ENCODE measurements at regions not wholly inside any gene's neighbourhood (a gene's known extent, or its start where the extent isn't known, plus 50 kb on each side); places are given as distances from the start of the nearest gene placed in this dataset.

GRCh38 chr3:146313746-146314111, 62.8 kb upstream of the PLSCR4 start:
- intact Hi-C loops (cut with DNase I): no loop called here

GRCh38 chr3:146313031-146313745, 62.3 kb upstream of the PLSCR4 start:
- no peak for DNase-seq (ENCODE audit: low spot score)

More at GRCh38 chr3:146313746-146314111, 62.8 kb upstream of the PLSCR4 start:
- DNase-seq (ENCODE audit: low spot score): no peak

GRCh38 chr3:146308682-146309081, 57.8 kb upstream of the PLSCR4 start:
- DNase-seq (ENCODE audit: low spot score): no peak
- intact Hi-C loops (cut with DNase I): no loop called here

More at GRCh38 chr3:146313031-146313745, 62.3 kb upstream of the PLSCR4 start:
- intact Hi-C loops (cut with DNase I): no loop called here

DNA sequence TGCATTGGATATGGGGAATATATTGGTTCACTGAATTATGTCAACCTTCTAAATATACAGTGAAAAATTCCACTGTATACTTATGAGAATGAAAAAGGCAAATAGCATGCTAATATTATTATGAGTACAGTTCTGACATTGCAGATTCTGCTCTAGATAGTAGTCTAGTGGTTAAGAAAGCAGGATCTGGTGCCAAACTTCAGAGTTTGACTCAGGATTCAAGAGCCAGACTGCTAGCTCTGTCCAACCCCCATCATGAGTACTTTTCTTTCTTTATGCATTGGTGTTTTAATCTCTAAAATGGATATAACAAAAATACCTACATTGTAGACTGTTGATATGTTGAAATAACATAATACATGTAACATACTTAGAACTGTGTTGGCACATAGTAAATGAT, 57.3 kb upstream of the PLSCR4 start:
- intact Hi-C loops (cut with DNase I): no loop called here
- no peak for DNase-seq (ENCODE audit: low spot score)

- intact Hi-C loops (cut with DNase I): no loop called here
- DNase-seq (ENCODE audit: low spot score): no peak
Observed at GRCh38 chr3:146307456-146307725, 56.5 kb upstream of the PLSCR4 start.

- DNase-seq (ENCODE audit: low spot score): no peak
- intact Hi-C loops (cut with DNase I): no loop called here
Observed at GRCh38 chr3:146306656-146307455, 56.0 kb upstream of the PLSCR4 start.

DNA sequence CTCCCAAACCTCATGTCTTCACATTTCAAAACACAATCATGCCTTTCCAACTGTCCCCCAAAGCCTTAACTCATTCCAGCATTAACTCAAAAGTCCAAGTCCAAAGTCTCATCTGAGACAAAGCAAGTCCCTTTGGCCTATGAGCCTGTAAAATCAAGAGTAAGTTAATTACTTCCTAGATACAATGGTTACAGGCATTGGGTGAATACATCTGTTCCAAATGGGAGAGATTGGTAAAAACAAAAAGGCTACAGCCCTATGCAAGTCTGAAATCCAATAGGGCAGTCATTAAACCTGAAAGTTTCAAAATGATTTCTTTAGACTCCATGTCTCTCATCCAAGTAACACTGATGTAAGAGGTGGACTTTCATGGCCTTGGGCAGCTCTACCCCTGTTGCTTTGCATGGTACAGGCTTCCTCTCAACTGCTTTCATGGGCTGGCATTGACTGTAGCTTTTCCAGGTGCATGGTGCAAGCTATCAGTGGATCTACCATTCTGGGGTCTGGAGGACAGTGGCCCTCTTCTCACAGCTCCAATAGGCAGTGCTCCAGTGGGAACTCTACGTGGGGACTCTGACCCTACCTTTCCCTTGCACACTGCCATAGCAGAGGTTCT, 55.0 kb upstream of the PLSCR4 start:
- no peak for DNase-seq (ENCODE audit: low spot score)
- intact Hi-C loops (cut with DNase I): no loop called here

DNA sequence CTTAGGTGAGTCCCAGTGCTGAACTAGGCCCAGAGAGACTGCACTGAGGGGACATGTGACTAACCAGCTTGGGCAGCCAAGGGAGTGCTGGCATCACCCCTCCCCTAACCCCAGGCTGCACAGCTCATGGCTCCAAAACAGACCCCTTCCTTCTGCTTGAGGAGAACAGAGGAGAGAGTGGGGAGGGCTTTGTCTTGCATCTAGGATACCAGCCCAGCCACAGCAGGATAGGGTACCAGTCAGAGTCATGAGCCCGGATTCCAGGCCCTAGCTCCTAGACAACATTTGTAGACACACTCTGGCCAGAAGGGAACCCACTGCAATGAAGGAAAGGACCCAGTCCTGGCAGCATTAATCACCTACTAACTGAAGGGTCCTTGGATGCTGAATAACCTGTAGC, 49.9 kb upstream of the PLSCR4 start:
- no peak for DNase-seq (ENCODE audit: low spot score)
- intact Hi-C loops (cut with DNase I): no loop called here

Measured in posterior vena cava (tissue), 2 donors.